Epithelial cell of prostate (primary cell): ENCODE measurements at regions not wholly inside any gene's neighbourhood (a gene's known extent, or its start where the extent isn't known, plus 50 kb on each side); places are given as distances from the start of the nearest gene placed in this dataset.
"Not testable (repeated sequence)": the region's sequence is repeated elsewhere in the genome, so short reads cannot be mapped to it uniquely, and the experiment has no call there.

ENCODE experiments used
- DNase-seq: peaks from one replicate; pipeline ENCODE4 v3.0.0-alpha.2; 2011; ENCODE audit warnings: low read depth, low spot score
- H3K27ac ChIP-seq: fragments of 450-650 bp; 2 replicates; pipeline ENCODE4 v1.5.1; 2017; ENCODE audit warnings: mild to moderate bottlenecking

DNA sequence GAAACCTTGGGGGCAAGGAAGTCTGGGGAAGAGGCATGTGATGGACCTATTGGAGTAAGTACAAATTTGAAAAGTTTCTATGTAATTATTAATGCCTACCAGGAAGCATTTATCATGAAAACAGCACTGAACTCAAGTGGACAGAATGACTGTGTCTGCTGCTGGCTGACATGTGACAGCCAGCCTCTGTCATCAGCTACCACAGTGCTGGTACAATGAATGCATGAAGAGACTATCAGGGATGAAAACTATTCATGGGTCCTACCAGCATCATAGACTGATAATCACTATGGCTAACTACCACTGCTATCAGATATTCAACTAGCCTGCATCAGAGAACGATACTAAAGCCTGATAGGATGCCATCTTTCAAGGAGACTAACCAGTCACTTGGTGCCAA is 193.5 kb downstream of the RAP2B start:
- DNase-seq = no peak
- H3K27ac ChIP-seq = no peak overlapping the region

DNA sequence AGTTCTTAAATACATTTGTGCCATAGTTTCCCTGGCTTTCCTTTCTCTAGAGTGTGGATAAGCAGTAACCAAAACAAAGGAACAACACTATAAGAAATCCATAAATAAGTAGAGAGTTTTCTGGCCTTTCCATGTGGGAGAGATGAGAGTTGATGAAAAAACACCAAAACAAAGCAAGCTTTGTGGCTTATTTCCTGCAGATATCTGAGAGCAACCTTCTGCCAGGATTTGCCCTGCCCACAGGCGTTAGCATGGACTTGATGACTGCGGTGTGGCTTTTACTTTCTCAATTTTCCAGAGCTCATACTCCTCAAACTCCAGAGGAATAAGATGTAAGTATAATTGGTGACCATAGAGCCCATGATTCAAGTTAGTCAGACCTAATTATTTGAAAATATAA is 194.9 kb downstream of the RAP2B start:
- H3K27ac ChIP-seq = no peak overlapping the region
- no peak for DNase-seq

DNA sequence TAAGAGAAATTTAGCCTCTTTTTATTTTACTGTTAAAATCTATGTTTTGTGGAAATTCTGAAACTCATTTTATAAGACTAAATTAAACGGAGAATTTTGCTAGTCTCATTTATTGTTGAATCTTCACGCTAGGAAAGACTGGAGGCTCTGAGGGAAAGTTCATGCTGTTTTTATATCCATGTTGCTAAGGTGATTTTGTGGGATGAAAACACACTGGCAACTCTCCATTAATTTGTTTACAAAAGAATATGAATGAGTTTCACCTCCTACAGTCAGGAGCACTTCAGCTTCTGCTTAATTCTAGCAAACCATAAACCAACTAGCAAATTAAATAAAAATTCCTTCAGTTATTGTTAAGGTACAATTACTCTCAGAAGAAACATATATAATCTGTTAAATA is 195.4 kb downstream of the RAP2B start:
- no peak overlapping the region for H3K27ac ChIP-seq
- no peak for DNase-seq

DNA sequence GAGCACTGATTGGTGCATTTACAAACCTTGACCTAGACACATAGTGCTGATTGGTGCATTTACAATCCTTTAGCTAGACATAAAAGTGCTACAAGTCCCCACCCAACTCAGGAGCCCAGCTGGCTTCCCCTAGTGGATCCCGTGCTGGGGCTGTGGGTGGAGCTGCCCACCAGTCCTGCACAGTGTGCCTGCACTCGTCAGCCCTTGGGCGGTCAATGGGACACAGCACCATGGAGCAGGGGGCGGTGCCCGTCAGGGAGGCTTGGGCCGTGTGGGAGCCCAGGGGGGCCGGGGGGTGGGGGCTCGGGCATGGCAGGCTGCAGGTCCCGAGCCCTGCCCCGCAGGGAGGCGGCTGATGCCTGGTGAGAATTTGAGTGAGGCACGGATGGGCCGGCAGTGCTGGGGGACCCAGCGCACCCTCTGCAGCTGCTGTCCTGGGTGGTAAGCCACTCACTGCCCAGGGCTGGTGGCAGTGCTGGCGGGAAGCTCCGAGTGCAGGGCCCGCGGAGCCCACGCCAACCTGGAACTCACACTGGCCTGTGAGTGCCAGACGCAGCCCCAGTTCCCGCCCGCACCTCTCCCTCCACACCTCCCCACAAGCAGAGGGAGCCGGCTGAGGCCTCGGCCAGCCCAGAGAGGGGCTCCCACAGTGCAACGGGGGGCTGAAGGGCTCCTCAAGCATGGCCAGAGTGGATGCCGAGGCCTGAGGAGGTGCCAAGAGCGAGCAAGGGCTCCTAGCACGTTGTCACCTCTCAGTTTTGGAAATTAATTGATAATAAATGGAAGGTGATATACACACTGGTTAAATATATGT is 207.7 kb downstream of the RAP2B start:
- DNase-seq = no peak

DNA sequence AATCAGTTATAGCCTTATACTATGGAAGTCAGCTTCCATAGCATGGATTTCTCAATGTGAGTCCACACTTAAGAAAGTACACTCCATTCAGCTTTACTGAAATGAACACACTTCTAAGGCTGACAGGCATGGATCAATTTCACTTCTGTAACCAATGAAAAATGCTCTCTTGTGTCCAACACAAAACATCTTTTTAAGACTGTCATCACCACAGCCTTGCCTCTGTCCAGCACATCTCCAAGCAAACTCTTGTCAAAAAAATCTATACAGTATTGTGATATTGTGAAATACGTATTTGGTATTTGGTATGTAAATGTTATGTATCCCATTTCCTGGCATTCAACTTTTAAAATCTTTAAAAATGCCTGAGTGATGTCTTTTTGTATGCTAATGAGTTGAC is 208.7 kb downstream of the RAP2B start:
- DNase-seq = no peak
- H3K27ac ChIP-seq = no peak overlapping the region

More for the DNA sequence above, 207.7 kb downstream of the RAP2B start:
- H3K27ac ChIP-seq = no peak overlapping the region

DNA sequence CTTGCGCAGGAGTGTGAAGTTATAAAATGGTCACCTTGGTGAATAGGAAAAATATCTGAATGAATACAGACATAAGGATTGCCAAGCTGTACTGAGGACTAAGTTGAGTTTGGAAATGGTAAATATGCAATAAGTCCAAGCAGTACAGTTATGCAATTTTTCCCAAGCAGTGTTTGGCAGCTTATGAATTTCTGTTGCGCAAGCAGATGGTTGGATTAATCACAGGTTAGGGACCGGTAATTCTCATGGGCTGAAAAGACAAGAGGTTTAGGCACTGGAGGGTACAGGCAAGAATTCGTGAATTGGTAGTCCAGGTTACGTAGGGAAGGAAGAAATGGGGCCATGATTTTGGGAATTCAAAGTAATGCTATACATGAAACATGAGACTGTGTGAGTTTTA is 210.3 kb downstream of the RAP2B start:
- H3K27ac ChIP-seq = no peak overlapping the region
- peak; percentile 26 for DNase-seq

- DNase-seq = no peak
- H3K27ac ChIP-seq = no peak overlapping the region
These were observed 211.6 kb downstream of the RAP2B start for GRCh38 chr3:153373606-153374005.

- not testable (repeated sequence) for H3K27ac ChIP-seq, DNase-seq
These were observed 216.3 kb downstream of the RAP2B start for GRCh38 chr3:153378366-153378765.

DNA sequence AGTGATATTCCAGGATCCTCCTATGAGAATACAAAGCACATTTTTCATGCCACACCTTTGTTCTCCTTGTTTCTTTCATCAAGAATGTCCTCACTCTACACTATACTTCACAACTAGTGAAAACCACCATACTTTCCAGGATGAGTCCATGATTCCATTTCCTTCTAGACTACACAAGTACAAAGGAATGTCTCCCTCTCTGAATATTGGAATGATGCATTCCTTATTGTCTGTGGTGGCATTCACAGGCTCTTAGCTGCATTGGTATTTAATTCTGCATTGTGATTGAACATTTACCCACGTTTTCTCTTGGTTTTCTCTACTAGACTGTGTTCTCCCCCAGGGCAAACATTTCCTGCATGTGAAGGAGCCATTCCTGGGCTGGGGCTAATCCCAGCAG is 217.5 kb downstream of the RAP2B start:
- DNase-seq = no peak

DNA sequence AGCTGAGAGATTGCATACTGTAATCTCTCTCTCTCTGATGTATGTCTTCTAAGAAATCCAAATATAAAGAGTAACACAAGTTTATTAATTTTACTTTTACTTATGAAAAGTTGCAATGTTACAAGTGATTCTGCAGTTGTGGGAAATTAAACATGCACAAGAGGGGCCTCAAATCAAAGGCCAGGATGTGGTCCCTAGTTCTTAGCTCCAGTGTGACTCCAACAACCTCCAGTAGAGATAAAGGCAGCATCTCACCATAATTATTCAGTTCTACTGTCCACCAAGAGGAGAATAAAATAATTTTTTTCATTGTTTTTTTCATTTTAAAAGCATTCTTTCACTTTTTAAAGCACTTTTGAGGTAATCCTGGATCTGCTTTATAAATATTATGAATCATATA is 223.3 kb downstream of the RAP2B start:
- no peak for DNase-seq
- H3K27ac ChIP-seq = no peak overlapping the region

More for the DNA sequence above, 217.5 kb downstream of the RAP2B start:
- H3K27ac ChIP-seq = no peak overlapping the region

- no peak overlapping the region for H3K27ac ChIP-seq
- no peak for DNase-seq
These were observed 230.3 kb downstream of the RAP2B start for GRCh38 chr3:153392363-153392762.

GRCh38 chr3:153394017-153394416 is 232.0 kb downstream of the RAP2B start:
- no peak overlapping the region for H3K27ac ChIP-seq
- no peak for DNase-seq

DNA sequence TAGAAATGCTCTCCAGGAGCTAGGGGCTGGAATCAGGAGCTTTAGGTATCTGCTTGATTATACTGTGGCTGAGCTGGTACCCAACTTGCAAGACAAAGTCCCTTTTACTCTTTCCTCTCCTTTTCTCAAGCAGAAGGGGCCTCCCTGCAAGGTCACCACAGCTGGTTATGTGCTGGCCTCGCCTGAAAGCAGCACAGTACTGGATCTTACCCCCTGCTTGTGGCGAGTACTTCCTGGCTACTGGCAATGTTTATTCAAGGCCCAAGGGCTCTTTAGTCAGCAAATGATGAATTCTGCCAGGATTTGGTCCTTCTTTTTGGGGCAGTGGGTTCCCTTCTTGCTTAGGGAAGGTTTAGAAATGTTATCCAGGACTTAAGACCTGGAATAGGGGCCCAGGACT is 234.6 kb downstream of the RAP2B start:
- H3K27ac ChIP-seq = no peak overlapping the region
- DNase-seq = no peak

GRCh38 chr3:153397794-153398193 is 235.8 kb downstream of the RAP2B start:
- peak; percentile 33 for DNase-seq
- H3K27ac ChIP-seq = no peak overlapping the region

- peak overlapping the region; percentile 84 for H3K27ac ChIP-seq
- no peak for DNase-seq
These were observed 237.6 kb downstream of the RAP2B start for GRCh38 chr3:153399636-153400035.

DNA sequence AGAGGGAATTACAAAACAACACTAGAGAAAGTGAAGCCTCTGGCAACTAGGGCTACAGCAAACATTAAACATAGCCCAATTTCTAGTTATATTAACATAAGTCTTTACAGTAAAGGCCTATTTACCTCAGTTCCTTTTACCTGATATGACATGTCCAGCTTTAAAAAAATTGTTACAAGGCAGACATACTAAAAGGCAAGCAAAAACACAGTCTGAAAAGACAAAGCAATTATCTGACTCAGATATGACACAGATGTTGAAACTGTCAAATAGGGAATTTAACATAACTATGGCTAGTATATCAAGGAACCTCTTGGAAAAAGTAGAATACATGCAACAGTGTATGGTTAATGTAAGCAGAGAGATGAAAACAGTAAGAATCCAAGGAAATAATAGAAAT is 238.6 kb downstream of the RAP2B start:
- H3K27ac ChIP-seq = peak overlapping the region; percentile 84
- peak; percentile 56 for DNase-seq

- no peak overlapping the region for H3K27ac ChIP-seq
These were observed 242.1 kb downstream of the RAP2B start for GRCh38 chr3:153404157-153404556.

DNA sequence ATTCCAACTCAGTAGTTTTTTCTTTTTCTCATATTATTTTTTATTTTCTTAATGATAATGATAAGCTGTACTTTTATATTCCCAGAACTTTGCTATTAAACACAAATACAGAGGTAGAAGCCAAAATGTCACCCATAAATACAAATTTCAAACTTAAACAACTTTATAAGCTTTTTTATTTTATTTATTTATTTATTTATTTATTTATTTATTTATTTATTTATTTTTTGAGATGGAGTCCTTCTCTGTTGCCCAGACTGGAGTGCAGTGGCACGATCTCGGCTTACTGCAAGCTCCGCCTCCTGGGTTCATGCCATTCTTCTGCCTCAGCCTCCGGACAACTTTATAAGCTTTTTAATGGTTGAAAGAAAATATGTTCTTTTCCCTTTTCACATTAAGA is 243.3 kb downstream of the RAP2B start:
- H3K27ac ChIP-seq, DNase-seq: not testable (repeated sequence)

More at GRCh38 chr3:153404157-153404556, 242.1 kb downstream of the RAP2B start:
- no peak for DNase-seq

DNA sequence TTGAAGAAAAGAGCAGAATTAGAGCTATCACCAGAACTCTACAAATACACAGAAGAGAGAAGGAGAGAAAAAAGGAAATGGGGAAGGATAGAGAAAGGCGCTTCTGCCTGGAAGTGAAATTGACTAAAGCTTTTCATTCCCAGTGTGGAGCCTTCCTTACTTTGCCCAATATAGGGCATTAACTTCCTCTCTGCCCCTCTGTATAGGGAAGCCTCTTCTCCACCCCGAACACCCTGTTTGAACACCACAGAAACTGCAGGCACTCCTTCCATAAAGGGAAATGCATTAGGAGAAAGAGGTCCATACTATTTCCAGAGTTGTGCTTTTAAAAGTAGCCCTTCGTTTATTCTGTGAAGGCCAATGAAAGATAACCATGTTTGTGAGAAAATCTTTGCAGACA is 248.5 kb downstream of the RAP2B start:
- no peak for DNase-seq
- no peak overlapping the region for H3K27ac ChIP-seq

DNA sequence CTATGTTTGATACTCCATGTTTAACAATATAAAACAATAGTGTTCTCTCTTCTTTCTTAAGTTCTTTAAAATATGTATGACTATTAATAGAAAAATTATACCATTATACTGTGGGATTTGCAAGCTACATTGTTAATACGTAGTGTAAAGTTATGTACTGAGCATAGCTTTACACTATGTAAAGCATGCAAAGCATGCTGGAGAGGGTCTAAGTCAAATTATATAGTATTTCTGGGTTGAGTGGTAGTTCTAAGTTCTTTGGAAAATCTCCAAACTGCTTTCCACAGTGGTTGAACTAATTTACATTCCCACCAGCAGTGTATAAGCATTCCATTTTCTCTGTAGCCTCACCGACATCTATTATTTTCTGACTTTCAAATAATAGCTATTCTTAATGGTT is 253.0 kb downstream of the RAP2B start:
- no peak for DNase-seq

DNA sequence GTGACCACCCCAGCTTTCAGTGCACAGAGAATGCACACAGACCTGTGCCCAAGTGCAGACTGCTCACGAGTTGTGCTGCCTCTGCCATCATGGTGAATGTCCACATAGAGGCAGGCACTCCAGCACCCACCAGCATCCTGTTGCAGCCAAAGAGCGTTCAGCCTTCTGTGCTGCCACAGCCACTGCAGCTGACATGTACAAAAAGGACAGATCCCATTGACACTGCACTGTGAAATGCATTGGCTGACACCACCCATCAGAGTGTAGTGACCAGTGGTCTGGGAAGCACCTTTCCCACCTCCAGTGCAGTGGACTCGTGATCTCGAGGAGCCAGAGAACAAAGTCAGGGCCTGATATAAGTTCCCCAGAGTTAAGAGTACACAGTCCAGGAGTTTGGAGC is 260.3 kb downstream of the RAP2B start:
- DNase-seq = no peak
- no peak overlapping the region for H3K27ac ChIP-seq

More for the DNA sequence above, 253.0 kb downstream of the RAP2B start:
- no peak overlapping the region for H3K27ac ChIP-seq

GRCh38 chr3:153423820-153424219 is 261.8 kb downstream of the RAP2B start:
- not testable (repeated sequence) for H3K27ac ChIP-seq, DNase-seq
